ENCODE measurements at regions not wholly inside any gene's neighbourhood (a gene's known extent, or its start where the extent isn't known, plus 50 kb on each side); places are given as distances from the start of the nearest gene placed in this dataset.

DNA sequence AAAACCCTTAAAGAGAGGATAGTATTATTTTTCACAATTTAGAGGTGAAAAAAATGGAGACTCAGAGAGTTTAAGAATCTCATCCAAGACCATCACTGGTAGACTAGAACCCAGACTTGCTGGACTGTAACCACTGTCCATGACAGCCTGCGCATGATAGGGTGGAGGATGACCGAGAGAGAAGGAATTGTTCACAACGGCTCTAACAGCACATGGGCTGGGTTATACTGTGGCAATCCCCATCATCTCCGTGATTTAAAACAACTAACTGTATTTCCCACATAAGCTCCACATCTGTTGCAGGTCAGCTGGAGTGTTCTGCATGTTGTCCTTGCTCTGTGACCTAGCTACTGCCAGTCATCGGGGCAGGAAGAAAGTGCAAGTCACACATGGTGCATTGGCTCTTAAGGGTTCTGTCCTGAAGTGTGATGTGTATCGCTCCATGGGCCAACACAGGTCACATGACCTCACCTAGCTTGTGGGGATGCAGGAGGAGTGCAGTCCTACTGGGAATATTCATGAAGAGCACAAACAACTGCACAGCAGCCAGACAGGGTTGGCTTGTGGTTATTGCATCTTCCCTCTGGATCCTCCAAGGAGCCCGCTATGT lies 131.2 kb upstream of the MPHOSPH6 start:
- Histone ChIP-seq H2BK120ac (replicated peaks; ENCODE audit: low read depth, low read length) (no peak overlapping the region), H2BK12ac (ENCODE audit: low read depth, low read length) (no peak overlapping the region), H3K4me1 (replicated peaks in 1 of 4; ENCODE audit: control insufficient read depth in 3 of 4, insufficient read depth in 4 of 4, low read length in 3 of 4) (no peaks in the 10 kb centered on the region), H3K9ac (replicated peaks in 1 of 4; ENCODE audit: extremely low read depth in 1 of 4, low read depth in 3 of 4, low read length in 3 of 4) (no peak overlapping the region), H3K4ac (replicated peaks; ENCODE audit: insufficient read length, low read depth, low read length) (no peak overlapping the region), H3K79me2 (ENCODE audit: control insufficient read depth in 1 of 2, insufficient read depth in 2 of 2, low read length in 2 of 2) (no peaks in the 10 kb centered on the region), H3K23me2 (ENCODE audit: low read depth, low read length) (no peaks in the 10 kb centered on the region), H3K4me3 (ENCODE audit: extremely low read depth in 1 of 4, insufficient read depth in 2 of 4, low read depth in 3 of 4, low read length in 4 of 4) (no peak overlapping the region), H3K9me3 (ENCODE audit: insufficient read depth in 2 of 2, low read depth in 1 of 2, low read length in 1 of 2) (no peaks in the 10 kb centered on the region), H2BK15ac (ENCODE audit: low read length) (no peak overlapping the region), H3K23ac (ENCODE audit: insufficient read length) (no peak overlapping the region), H3K36me3 (ENCODE audit: control insufficient read depth in 2 of 4, insufficient read depth in 4 of 4, low read length in 3 of 4) (no peaks in the 10 kb centered on the region), H2BK20ac (ENCODE audit: low read length) (no peak overlapping the region), H3K4me2 (ENCODE audit: insufficient read depth in 1 of 2, low read depth in 2 of 2, low read length in 2 of 2) (no peak overlapping the region), H3K79me1 (ENCODE audit: low read depth, low read length) (no peaks in the 10 kb centered on the region), H4K5ac (ENCODE audit: insufficient read length, low read depth, low read length) (no peak overlapping the region), H3K56ac (replicated peaks; ENCODE audit: insufficient read length, low read depth, low read length) (no peak overlapping the region), H3K27ac (ENCODE audit: low read depth, low read length) (no peak overlapping the region), H3K27me3 (replicated peaks in 1 of 4; ENCODE audit: control insufficient read depth in 3 of 4, extremely low read depth in 1 of 4, insufficient read depth in 3 of 4, low read length in 3 of 4) (no peaks in the 10 kb centered on the region), H2AK5ac (ENCODE audit: low read depth, low read length) (no peak overlapping the region), H4K8ac (ENCODE audit: extremely low read depth, insufficient read depth, low read length) (no peak overlapping the region), H2BK5ac (ENCODE audit: low read depth, low read length) (no peak overlapping the region), H3K18ac (ENCODE audit: extremely low read depth, low read length) (no peak overlapping the region), H2AFZ (ENCODE audit: low read length) (no peak overlapping the region), H4K20me1 (replicated peaks in 1 of 2; ENCODE audit: control insufficient read depth in 1 of 2, insufficient read depth in 2 of 2, low read length in 2 of 2) (no peaks in the 10 kb centered on the region), H3K14ac (ENCODE audit: insufficient read length) (no peak overlapping the region), H4K91ac (replicated peaks; ENCODE audit: insufficient read length, low read length) (no peak overlapping the region)
- ChIA-PET POLR2A (ENCODE audit: partially characterized antibody) (no interaction called here), CTCF (ENCODE audit: partially characterized antibody) (interaction anchor here (0.7 to 1.6 kb wide), 4 partner anchors 9 to 16 kb away, joined by 3 to 5 read pairs (median 4); no protein-coding TSS in a partner anchor)
- DNase-seq (ENCODE audit: low read depth in 1 of 2, low spot score in 2 of 2): no peak
- WGBS, 2 experiments (ENCODE audit: extremely low coverage in 1 of 2, insufficient coverage in 1 of 2, insufficient read length in 1 of 2, insufficient replicate concordance in 2 of 2, low coverage in 1 of 2, low lambda C conversion rate in 2 of 2, missing lambda C conversion rate in 1 of 2): 91% methylated on average over 7 of the region's 7 CpGs; no CpG with 5 or more reads in 1 of the 2 experiments
- no peak for FAIRE-seq
- TF ChIP-seq EGR1 (IDR thresholded peaks at IDR 0.05; ENCODE audit: borderline replicate concordance, low read depth, low read length): no peak
- TF ChIP-seq ASH2L (IDR thresholded peaks at IDR 0.05; ENCODE audit: low read length): no peak
- no peak for TF ChIP-seq TAF7 (optimal IDR thresholded peaks at IDR 0.05; ENCODE audit: borderline replicate concordance, low read depth, low read length)
- no peak for TF ChIP-seq CTBP2 (IDR thresholded peaks at IDR 0.05; ENCODE audit: borderline replicate concordance, insufficient read depth, insufficient read length, low read length)
- no peak for TF ChIP-seq BRCA1 (IDR thresholded peaks at IDR 0.05; ENCODE audit: low read depth, low read length)
- TF ChIP-seq POU5F1 (IDR thresholded peaks at IDR 0.05; ENCODE audit: low read depth, low read length): no peak
- TF ChIP-seq, protein P1, sequence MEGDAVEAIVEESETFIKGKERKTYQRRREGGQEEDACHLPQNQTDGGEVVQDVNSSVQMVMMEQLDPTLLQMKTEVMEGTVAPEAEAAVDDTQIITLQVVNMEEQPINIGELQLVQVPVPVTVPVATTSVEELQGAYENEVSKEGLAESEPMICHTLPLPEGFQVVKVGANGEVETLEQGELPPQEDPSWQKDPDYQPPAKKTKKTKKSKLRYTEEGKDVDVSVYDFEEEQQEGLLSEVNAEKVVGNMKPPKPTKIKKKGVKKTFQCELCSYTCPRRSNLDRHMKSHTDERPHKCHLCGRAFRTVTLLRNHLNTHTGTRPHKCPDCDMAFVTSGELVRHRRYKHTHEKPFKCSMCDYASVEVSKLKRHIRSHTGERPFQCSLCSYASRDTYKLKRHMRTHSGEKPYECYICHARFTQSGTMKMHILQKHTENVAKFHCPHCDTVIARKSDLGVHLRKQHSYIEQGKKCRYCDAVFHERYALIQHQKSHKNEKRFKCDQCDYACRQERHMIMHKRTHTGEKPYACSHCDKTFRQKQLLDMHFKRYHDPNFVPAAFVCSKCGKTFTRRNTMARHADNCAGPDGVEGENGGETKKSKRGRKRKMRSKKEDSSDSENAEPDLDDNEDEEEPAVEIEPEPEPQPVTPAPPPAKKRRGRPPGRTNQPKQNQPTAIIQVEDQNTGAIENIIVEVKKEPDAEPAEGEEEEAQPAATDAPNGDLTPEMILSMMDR (IDR thresholded peaks at IDR 0.05; ENCODE audit: control extremely low read depth in 1 of 3, insufficient read depth in 1 of 3, low read depth in 1 of 3, low read length in 3 of 3): no peak
- no peak for TF ChIP-seq NANOG (IDR thresholded peaks at IDR 0.05; ENCODE audit: insufficient read depth, low read depth, low read length, poor library complexity, severe bottlenecking)
- no peak for TF ChIP-seq SIX5 (IDR thresholded peaks at IDR 0.05; ENCODE audit: low read depth, low read length)
- no peak for TF ChIP-seq FOSL1 (IDR thresholded peaks at IDR 0.05; ENCODE audit: insufficient read depth, low read depth, low read length)
- no peak for TF ChIP-seq POLR2A (IDR thresholded peaks at IDR 0.05; ENCODE audit: control extremely low read depth in 1 of 2, low read depth in 2 of 2, low read length in 2 of 2)
- TF ChIP-seq TCF12 (IDR thresholded peaks at IDR 0.05; ENCODE audit: low read depth, low read length): no peak

Measured in H1 (cell line).